OCI-LY1 (cell line): ENCODE measurements at regions not wholly inside any gene's neighbourhood (a gene's known extent, or its start where the extent isn't known, plus 50 kb on each side); places are given as distances from the start of the nearest gene placed in this dataset.
A peak's percentile ranks its signal among the peaks of the same experiment; 100 is the strongest.

ENCODE experiments used
- H2AFZ ChIP-seq: fragments of 200-600 bp; sonication (generic), shearing (Covaris generic); 2 replicates; pipeline ENCODE4 v1.6.0; 2014; ENCODE audit warnings: antibody characterized with exemption, mild to moderate bottlenecking, low read length
- H3F3A ChIP-seq: fragments of 200-600 bp; sonication (generic), shearing (Covaris generic); 2 replicates; pipeline ENCODE4 v1.6.0; 2014; ENCODE audit warnings: mild to moderate bottlenecking, antibody characterized with exemption, low read length, moderate library complexity; ENCODE audit not compliant: insufficient read depth
- H3K27ac ChIP-seq: fragments of 200-600 bp; sonication (generic); 2 replicates; pipeline ENCODE4 v1.5.1; 2014; ENCODE audit warnings: low read length, mixed run types, mild to moderate bottlenecking, low read depth; ENCODE audit not compliant: poor library complexity, severe bottlenecking
- H3K27me3 ChIP-seq: fragments of 200-600 bp; sonication (generic); 2 replicates; pipeline ENCODE4 v1.6.0; 2014; ENCODE audit warnings: antibody characterized with exemption, mild to moderate bottlenecking, low read length, moderate library complexity; ENCODE audit not compliant: insufficient read depth
- H3K36me3 ChIP-seq: fragments of 200-600 bp; sonication (generic); 2 replicates; pipeline ENCODE4 v1.6.1; 2014; ENCODE audit warnings: mild to moderate bottlenecking, antibody characterized with exemption, low read length, moderate library complexity, mixed read lengths; ENCODE audit not compliant: insufficient read depth
- H3K4me1 ChIP-seq: fragments of 200-600 bp; sonication (generic); 2 replicates; pipeline ENCODE4 v1.5.1; 2014; ENCODE audit warnings: mild to moderate bottlenecking, low read length, moderate library complexity; ENCODE audit not compliant: insufficient read depth, severe bottlenecking
- H3K4me2 ChIP-seq: fragments of 200-600 bp; sonication (generic), shearing (Covaris generic); 2 replicates; pipeline ENCODE4 v1.6.1; 2014; ENCODE audit warnings: low read length
- H3K4me3 ChIP-seq: fragments of 200-600 bp; sonication (generic); 2 replicates; pipeline ENCODE4 v1.5.1; 2014; ENCODE audit warnings: low read length, low read depth, mild to moderate bottlenecking, mixed read lengths; ENCODE audit not compliant: poor library complexity, severe bottlenecking
- H3K79me2 ChIP-seq: fragments of 200-600 bp; shearing (Covaris generic); 2 replicates; pipeline ENCODE4 v1.6.1; 2016; ENCODE audit warnings: mixed run types, low read length, mixed read lengths; ENCODE audit not compliant: insufficient read depth
- H3K9ac ChIP-seq: fragments of 200-600 bp; sonication (generic), shearing (Covaris generic); 2 replicates; pipeline ENCODE4 v1.6.1; 2014; ENCODE audit warnings: mild to moderate bottlenecking, low read length, mixed read lengths
- H3K9me2 ChIP-seq: fragments of 200-600 bp; sonication (generic), shearing (Covaris generic); 2 replicates; pipeline ENCODE4 v1.6.1; 2014; ENCODE audit warnings: low read depth, mild to moderate bottlenecking, low read length, mixed read lengths
- H3K9me3 ChIP-seq: fragments of 200-600 bp; shearing (Covaris generic); 2 replicates; pipeline ENCODE4 v1.6.1; 2014; ENCODE audit warnings: low read length, mixed read lengths
- H4K20me1 ChIP-seq: fragments of 200-600 bp; sonication (generic), shearing (Covaris generic); 2 replicates; pipeline ENCODE4 v1.6.0; 2016; ENCODE audit warnings: mild to moderate bottlenecking, low read length; ENCODE audit not compliant: insufficient read depth
- CTCF ChIP-seq: fragments of 200-600 bp; sonication (generic), shearing (Covaris generic); IDR thresholded peaks from 2 replicates; pipeline ENCODE4 v1.5.1; 2017; ENCODE audit warnings: mild to moderate bottlenecking, antibody characterized with exemption, low read length, moderate library complexity, mixed read lengths
- EZH2 ChIP-seq: fragments of 200-600 bp; sonication (generic), shearing (Covaris generic); IDR thresholded peaks from 2 replicates; pipeline ENCODE4 v1.8.0; 2017; ENCODE audit warnings: borderline replicate concordance, mixed run types, mild to moderate bottlenecking, antibody characterized with exemption, low read length, moderate library complexity, mixed read lengths

GRCh38 chr1:209328196-209328595 lies 255.3 kb upstream of the CAMK1G start:
- no peaks in the 10 kb centered on the region for H3K9me3 ChIP-seq
- no peak overlapping the region for H3K4me2 ChIP-seq
- no peak for TF ChIP-seq CTCF
- TF ChIP-seq EZH2: no peak
- H3K79me2 ChIP-seq: no peaks in the 10 kb centered on the region
- H3K9me2 ChIP-seq: no peaks in the 10 kb centered on the region
- H4K20me1 ChIP-seq: no peaks in the 10 kb centered on the region
- H3K9ac ChIP-seq: no peak overlapping the region
- H3F3A ChIP-seq: no peaks in the 10 kb centered on the region
- no peaks in the 10 kb centered on the region for H3K27me3 ChIP-seq
- H3K4me1 ChIP-seq: no peaks in the 10 kb centered on the region
- no peaks in the 10 kb centered on the region for H3K36me3 ChIP-seq
- no peak overlapping the region for H2AFZ ChIP-seq
- H3K4me3 ChIP-seq: no peak overlapping the region
- no peak overlapping the region for H3K27ac ChIP-seq

- H3K9ac ChIP-seq: no peak overlapping the region
- TF ChIP-seq CTCF (peak; percentile 63), EZH2 (no peak)
These were observed 248.3 kb upstream of the CAMK1G start for GRCh38 chr1:209335178-209335577.

GRCh38 chr1:209341146-209341545 lies 242.4 kb upstream of the CAMK1G start:
- no peaks in the 10 kb centered on the region for H3K27me3 ChIP-seq

More at GRCh38 chr1:209335178-209335577, 248.3 kb upstream of the CAMK1G start:
- H3K9me2 ChIP-seq: no peaks in the 10 kb centered on the region
- H2AFZ ChIP-seq: no peak overlapping the region
- no peaks in the 10 kb centered on the region for H3K9me3 ChIP-seq
- H3K4me3 ChIP-seq: no peak overlapping the region
- no peaks in the 10 kb centered on the region for H3K4me1 ChIP-seq
- no peak overlapping the region for H3K27ac ChIP-seq
- no peaks in the 10 kb centered on the region for H4K20me1 ChIP-seq
- H3K79me2 ChIP-seq: no peaks in the 10 kb centered on the region
- no peaks in the 10 kb centered on the region for H3F3A ChIP-seq
- no peaks in the 10 kb centered on the region for H3K36me3 ChIP-seq
- H3K4me2 ChIP-seq: no peak overlapping the region
- no peaks in the 10 kb centered on the region for H3K27me3 ChIP-seq

More at GRCh38 chr1:209341146-209341545, 242.4 kb upstream of the CAMK1G start:
- no peaks in the 10 kb centered on the region for H4K20me1 ChIP-seq
- H3K9me3 ChIP-seq: no peaks in the 10 kb centered on the region
- no peak for TF ChIP-seq CTCF
- no peak for TF ChIP-seq EZH2
- H3K4me3 ChIP-seq: no peak overlapping the region
- no peaks in the 10 kb centered on the region for H3K79me2 ChIP-seq
- H3F3A ChIP-seq: no peaks in the 10 kb centered on the region
- H3K9me2 ChIP-seq: no peaks in the 10 kb centered on the region
- no peak overlapping the region for H3K27ac ChIP-seq
- no peaks in the 10 kb centered on the region for H3K4me1 ChIP-seq
- no peak overlapping the region for H2AFZ ChIP-seq
- no peak overlapping the region for H3K4me2 ChIP-seq
- no peaks in the 10 kb centered on the region for H3K36me3 ChIP-seq
- H3K9ac ChIP-seq: no peak overlapping the region
